Caki2 (cell line): ENCODE measurements at regions not wholly inside any gene's neighbourhood (a gene's known extent, or its start where the extent isn't known, plus 50 kb on each side); places are given as distances from the start of the nearest gene placed in this dataset.

Experiments
- DNase-seq: peaks from one replicate; pipeline ENCODE4 v3.0.0-alpha.2; 2015; ENCODE audit warnings: low read depth
- in situ Hi-C: cut with HindIII; loops from 2 replicates; pipeline ENCODE4 v1.10.0; 2016; ENCODE audit warnings: low sequenced_read_pairs, low pct_unique_long_range_greater_than_20kb, mixed read lengths

- in situ Hi-C loops, result no loop called here
- DNase-seq, result no peak
Observed at GRCh38 chr3:25349095-25349494, 79.0 kb upstream of the RARB start.

DNA sequence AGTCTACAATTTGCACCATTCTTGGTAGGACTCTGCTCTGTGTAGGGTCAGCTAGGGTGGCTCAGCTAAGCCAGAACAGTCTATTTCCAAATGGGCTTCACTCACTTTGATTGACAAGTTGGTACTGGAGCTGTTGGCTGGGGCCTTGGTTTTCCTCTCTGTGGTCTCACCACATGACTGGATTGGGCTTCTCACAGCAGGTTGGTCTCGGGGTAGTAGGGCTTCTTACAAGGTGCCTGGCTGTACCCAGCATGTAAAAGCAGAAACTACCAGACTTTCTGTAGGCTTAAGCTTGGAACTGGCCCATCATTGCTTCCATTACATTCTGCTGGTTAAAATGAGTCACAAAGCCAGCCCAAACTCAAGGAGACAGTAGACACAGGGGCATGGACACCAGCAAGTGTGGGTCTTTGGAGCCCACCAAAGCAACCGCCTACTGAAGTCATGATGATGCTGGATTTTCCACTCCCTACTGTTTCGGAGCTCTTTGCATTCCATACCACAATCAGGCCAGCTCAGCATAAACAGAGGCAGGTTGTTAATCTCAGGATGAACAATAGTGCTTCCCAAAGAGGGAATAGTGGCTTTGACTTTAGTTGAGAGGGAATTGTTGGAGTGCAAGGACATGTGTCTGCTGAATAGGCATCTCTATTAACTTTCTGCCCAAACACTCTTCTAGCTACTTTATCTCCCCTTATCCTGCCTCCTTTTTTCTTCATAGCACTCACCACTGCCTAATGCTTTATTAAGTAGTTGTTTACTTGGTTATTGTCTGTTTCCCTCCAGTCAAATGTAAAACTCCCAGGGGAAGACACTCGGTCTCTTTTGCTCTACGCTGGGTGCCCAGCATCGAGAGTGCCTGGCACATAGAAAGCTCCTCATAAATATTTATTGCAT lies 78.0 kb upstream of the RARB start:
- in situ Hi-C loops, result no loop called here
- no peak for DNase-seq

- no peak for DNase-seq
- in situ Hi-C loops, result no loop called here
Observed at GRCh38 chr3:25350725-25351114, 77.3 kb upstream of the RARB start.

GRCh38 chr3:25354071-25354470 lies 74.0 kb upstream of the RARB start:
- in situ Hi-C loops, result no loop called here

DNA sequence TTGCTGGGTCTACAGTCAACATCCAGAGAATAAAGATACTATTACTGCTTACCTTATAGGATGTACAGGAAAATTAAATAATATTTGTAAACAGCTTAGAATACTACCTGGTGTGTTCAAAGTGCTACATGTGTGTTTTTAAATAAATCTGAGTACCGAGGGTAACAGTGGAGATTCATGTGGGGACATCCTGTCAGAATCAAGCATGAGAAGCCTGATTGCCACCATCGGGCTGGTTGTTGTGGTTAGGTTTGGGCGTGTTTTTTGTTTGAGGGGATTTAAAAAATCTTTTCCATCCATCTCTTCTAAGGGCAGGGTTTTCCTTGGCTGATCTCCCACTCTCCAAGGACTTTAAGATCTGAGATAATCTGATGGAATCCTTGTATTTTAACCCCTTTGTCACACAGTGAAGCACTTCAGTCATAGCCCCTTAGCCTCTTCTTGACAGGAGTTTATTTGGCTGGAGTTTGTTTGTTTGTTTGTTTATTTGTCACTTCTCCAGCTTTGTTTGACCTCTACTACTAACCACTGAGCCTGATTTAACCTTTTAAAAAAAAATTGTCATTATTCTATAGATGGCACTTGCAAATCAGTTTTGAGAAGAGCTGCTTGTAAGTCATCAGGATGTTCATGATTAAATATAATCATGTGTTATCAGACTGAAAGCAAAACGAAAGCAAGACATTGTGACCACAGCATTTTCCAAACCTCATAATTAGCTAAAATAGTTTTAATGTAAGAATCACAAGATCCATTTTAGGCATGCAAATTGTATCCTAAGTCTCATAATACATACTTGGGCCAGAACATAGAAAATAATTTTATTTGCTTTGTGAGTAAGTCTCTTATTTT lies 72.8 kb upstream of the RARB start:
- in situ Hi-C loops, result no loop called here
- no peak for DNase-seq

More at GRCh38 chr3:25354071-25354470, 74.0 kb upstream of the RARB start:
- no peak for DNase-seq

GRCh38 chr3:25355998-25356397 lies 72.1 kb upstream of the RARB start:
- DNase-seq, result no peak
- in situ Hi-C loops, result no loop called here

DNA sequence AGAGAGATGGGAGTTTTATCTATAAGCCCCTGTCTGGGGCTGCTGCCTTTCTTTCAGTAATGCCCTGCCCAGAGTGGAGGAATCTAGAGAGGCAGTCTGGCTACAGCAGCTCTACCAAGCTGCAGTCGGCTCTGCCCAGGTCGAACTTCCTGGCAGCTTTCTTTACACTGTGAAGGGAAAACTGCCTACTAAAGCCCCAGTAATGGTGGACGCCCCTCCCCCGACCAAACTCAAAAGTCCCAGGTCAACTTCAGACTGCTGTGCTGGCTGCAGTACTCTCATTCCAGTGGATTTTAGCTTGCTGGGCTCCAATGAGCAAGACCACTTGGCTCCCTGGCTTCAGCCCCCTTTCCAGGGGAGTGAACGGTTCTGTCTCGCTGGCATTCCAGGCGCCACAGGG lies 65.9 kb upstream of the RARB start:
- DNase-seq, result no peak
- in situ Hi-C loops, result no loop called here

- in situ Hi-C loops, result no loop called here
- no peak for DNase-seq
Observed at GRCh38 chr3:25365636-25366035, 62.4 kb upstream of the RARB start.

DNA sequence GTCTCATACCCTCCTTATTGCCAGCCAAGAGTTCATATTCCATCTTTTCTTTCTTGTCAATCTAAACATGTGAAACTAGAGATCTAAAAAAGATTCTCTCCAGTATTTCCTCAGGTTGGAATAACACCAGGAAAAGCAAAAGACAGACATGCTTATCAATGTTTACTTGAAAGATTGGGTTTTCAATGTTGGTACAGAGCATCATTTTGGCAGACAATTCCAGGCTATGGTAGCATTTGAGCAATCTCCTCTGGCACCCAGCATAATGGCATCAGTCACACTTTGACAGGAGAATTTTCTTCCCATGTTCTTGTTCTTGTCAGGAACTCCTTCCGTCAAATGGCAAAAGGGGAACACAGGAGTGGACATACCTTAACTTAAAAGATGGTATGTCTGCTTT lies 61.0 kb upstream of the RARB start:
- in situ Hi-C loops, result no loop called here
- no peak for DNase-seq

DNA sequence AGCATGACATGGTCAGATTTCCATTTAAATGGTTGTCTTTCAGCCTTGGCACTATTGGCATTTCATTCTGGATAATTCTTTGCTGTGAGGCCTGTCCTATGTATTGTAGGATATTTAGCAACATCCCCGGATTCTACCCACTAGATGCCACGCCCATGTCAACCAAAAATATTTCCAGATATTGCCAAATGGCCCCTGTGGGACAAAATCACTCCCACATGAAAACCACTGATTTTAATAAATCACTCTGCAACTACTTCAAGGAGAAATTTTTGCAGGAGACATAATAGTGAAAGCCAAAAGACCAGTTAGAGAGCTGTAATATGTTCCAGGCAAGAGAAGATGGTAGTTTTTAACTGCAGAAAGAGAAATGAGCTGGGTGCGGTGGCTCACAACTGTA lies 55.9 kb upstream of the RARB start:
- in situ Hi-C loops, result no loop called here
- no peak for DNase-seq

DNA sequence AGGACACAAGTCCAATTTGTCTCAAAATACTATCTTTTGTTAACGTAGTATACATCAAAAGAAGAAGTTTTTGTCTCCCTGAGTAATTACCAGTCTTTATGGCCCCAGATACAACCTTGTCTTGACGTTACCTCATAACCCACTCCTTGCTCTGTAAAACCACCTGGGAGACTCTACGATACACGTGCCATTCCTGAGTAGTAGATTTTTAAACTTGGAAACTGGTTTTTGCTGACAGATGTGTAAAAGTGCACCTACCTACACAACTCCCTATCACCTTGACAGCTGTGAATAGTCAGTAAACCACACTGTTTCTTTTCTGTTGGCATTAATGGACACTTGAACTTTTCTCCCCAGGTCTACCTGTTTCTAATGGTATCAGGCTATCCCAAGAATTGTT lies 51.7 kb upstream of the RARB start:
- no peak for DNase-seq
- in situ Hi-C loops, result no loop called here

GRCh38 chr3:25377042-25377441 lies 51.0 kb upstream of the RARB start:
- in situ Hi-C loops, result no loop called here

More at GRCh38 chr3:25377042-25377441, 51.0 kb upstream of the RARB start:
- no peak for DNase-seq
